GM21515 (cell line): ENCODE measurements at regions not wholly inside any gene's neighbourhood (a gene's known extent, or its start where the extent isn't known, plus 50 kb on each side); places are given as distances from the start of the nearest gene placed in this dataset.

Experiments used
- ATAC-seq: cut with Tn5 transposase; IDR thresholded peaks from one replicate; pipeline ENCODE4 v1.9.1; 2021; ENCODE audit not compliant: unreplicated experiment

- ATAC-seq: no peak
Observed at GRCh38 chr13:44019651-44020050, 139.9 kb downstream of the LACC1 start.

- no peak for ATAC-seq
Observed at GRCh38 chr13:44021422-44021821, 141.7 kb downstream of the LACC1 start.

GRCh38 chr13:44022196-44022595, 142.5 kb downstream of the LACC1 start:
- no peak for ATAC-seq

- ATAC-seq: no peak
Observed at GRCh38 chr13:44024167-44024845, 144.6 kb downstream of the LACC1 start.

GRCh38 chr13:44024846-44025195, 145.1 kb downstream of the LACC1 start:
- no peak for ATAC-seq

- ATAC-seq: no peak
Observed at GRCh38 chr13:44026194-44026593, 146.5 kb downstream of the LACC1 start.

GRCh38 chr13:44028734-44029133, 149.0 kb downstream of the LACC1 start:
- no peak for ATAC-seq

GRCh38 chr13:44030615-44031014, 150.9 kb downstream of the LACC1 start:
- no peak for ATAC-seq

GRCh38 chr13:44031555-44031954, 151.9 kb downstream of the LACC1 start:
- ATAC-seq: no peak

GRCh38 chr13:44032802-44033201, 153.1 kb downstream of the LACC1 start:
- no peak for ATAC-seq

- no peak for ATAC-seq
Observed at GRCh38 chr13:44035400-44035799, 155.7 kb downstream of the LACC1 start.

GRCh38 chr13:44040070-44040817, 160.5 kb downstream of the LACC1 start:
- ATAC-seq: no peak

- no peak for ATAC-seq
Observed at GRCh38 chr13:44040818-44041100, 161.1 kb downstream of the LACC1 start.

GRCh38 chr13:44044547-44045179, 165.0 kb downstream of the LACC1 start:
- no peak for ATAC-seq

- ATAC-seq: no peak
Observed at GRCh38 chr13:44045180-44045562, 165.5 kb downstream of the LACC1 start.

- no peak for ATAC-seq
Observed at GRCh38 chr13:44046428-44046827, 166.7 kb downstream of the LACC1 start.

GRCh38 chr13:44048326-44048725, 168.6 kb downstream of the LACC1 start:
- no peak for ATAC-seq

GRCh38 chr13:44049081-44049945, 169.6 kb downstream of the LACC1 start:
- ATAC-seq: no peak

- no peak for ATAC-seq
Observed at GRCh38 chr13:44050450-44051063, 170.9 kb downstream of the LACC1 start.

- no peak for ATAC-seq
Observed at GRCh38 chr13:44051405-44051804, 171.7 kb downstream of the LACC1 start.
